KMS-11 (cell line): ENCODE measurements at regions not wholly inside any gene's neighbourhood (a gene's known extent, or its start where the extent isn't known, plus 50 kb on each side); places are given as distances from the start of the nearest gene placed in this dataset.

Source experiments
- H2AFZ ChIP-seq: fragments of 200-600 bp; sonication (generic); 2 replicates; pipeline ENCODE4 v1.6.1; 2016; ENCODE audit warnings: antibody characterized with exemption, mixed run types, low read depth
- H3K27ac ChIP-seq: fragments of 200-600 bp; sonication (generic); 2 replicates; pipeline ENCODE4 v1.6.1; 2016; ENCODE audit warnings: mild to moderate bottlenecking, mixed run types
- H3K27me3 ChIP-seq: fragments of 200-600 bp; sonication (generic); 2 replicates; pipeline ENCODE4 v1.6.1; 2017; ENCODE audit warnings: mild to moderate bottlenecking, low read depth, mixed run types, moderate library complexity; ENCODE audit not compliant: insufficient read depth
- H3K36me3 ChIP-seq: fragments of 200-600 bp; sonication (generic); 2 replicates; pipeline ENCODE4 v1.6.1; 2017; ENCODE audit warnings: mild to moderate bottlenecking, mixed run types; ENCODE audit not compliant: insufficient read depth
- H3K4me1 ChIP-seq: fragments of 200-600 bp; sonication (generic); 2 replicates; pipeline ENCODE4 v1.6.1; 2016; ENCODE audit warnings: mild to moderate bottlenecking, low read depth, mixed run types; ENCODE audit not compliant: poor library complexity, severe bottlenecking
- H3K4me2 ChIP-seq: fragments of 200-600 bp; sonication (generic); 2 replicates; pipeline ENCODE4 v1.7.0; 2016; ENCODE audit warnings: mild to moderate bottlenecking, mixed run types
- H3K4me3 ChIP-seq: fragments of 200-600 bp; sonication (generic); IDR thresholded peaks from 2 replicates; pipeline ENCODE4 v1.6.1; 2017; ENCODE audit warnings: low read depth, low read length, mixed read lengths; ENCODE audit not compliant: insufficient read depth
- H3K79me2 ChIP-seq: fragments of 200-600 bp; sonication (generic); 2 replicates; pipeline ENCODE4 v1.6.1; 2016; ENCODE audit warnings: low read depth, mixed run types; ENCODE audit not compliant: insufficient read depth
- H3K9ac ChIP-seq: fragments of 200-600 bp; sonication (generic); 2 replicates; pipeline ENCODE4 v1.6.1; 2016; ENCODE audit warnings: mild to moderate bottlenecking, mixed run types
- H4K20me1 ChIP-seq: fragments of 200-600 bp; sonication (generic); 2 replicates; pipeline ENCODE4 v1.6.1; 2016; ENCODE audit warnings: mild to moderate bottlenecking, mixed run types; ENCODE audit not compliant: insufficient read depth
- CTCF ChIP-seq: fragments of 200-600 bp; sonication (generic); conservative IDR thresholded peaks from 2 replicates; pipeline ENCODE4 v1.6.1; 2017; ENCODE audit warnings: low read depth, mild to moderate bottlenecking, antibody characterized with exemption, low read length, moderate library complexity, mixed read lengths

- no peak for TF ChIP-seq CTCF
- Histone ChIP-seq H3K36me3 (no peaks in the 10 kb centered on the region), H3K4me2 (no peak overlapping the region), H3K4me1 (no peaks in the 10 kb centered on the region), H3K27ac (no peak overlapping the region), H2AFZ (no peak overlapping the region), H4K20me1 (no peaks in the 10 kb centered on the region), H3K9ac (no peak overlapping the region), H3K79me2 (no peaks in the 10 kb centered on the region), H3K27me3 (no peaks in the 10 kb centered on the region), H3K4me3 (no peak overlapping the region)
These were observed 50.8 kb upstream of the UGP2 start for GRCh38 chr2:63790906-63791305.

GRCh38 chr2:63791387-63791786, 50.3 kb upstream of the UGP2 start:
- H3K27ac ChIP-seq: no peak overlapping the region
- H4K20me1 ChIP-seq: no peaks in the 10 kb centered on the region
- TF ChIP-seq CTCF: no peak
- no peaks in the 10 kb centered on the region for H3K79me2 ChIP-seq
- no peaks in the 10 kb centered on the region for H3K27me3 ChIP-seq
- no peak overlapping the region for H3K9ac ChIP-seq
- H3K4me3 ChIP-seq: no peak overlapping the region
- H2AFZ ChIP-seq: no peak overlapping the region
- no peaks in the 10 kb centered on the region for H3K4me1 ChIP-seq
- H3K36me3 ChIP-seq: no peaks in the 10 kb centered on the region
- H3K4me2 ChIP-seq: no peak overlapping the region
